BJ (cell line): ENCODE measurements at regions not wholly inside any gene's neighbourhood (a gene's known extent, or its start where the extent isn't known, plus 50 kb on each side); places are given as distances from the start of the nearest gene placed in this dataset.

Experiments
- CTCF ChIA-PET: fragments of 350-600 bp; formaldehyde crosslinking; extraction: SDS; loops from one replicate; lab custom pipeline; 2021; ENCODE audit warnings: antibody characterized with exemption, inconsistent platforms; lab: Yijun Ruan, JAX
- POLR2A ChIA-PET: fragments of 300-600 bp; sonication (Branson Sonifier 250); formaldehyde crosslinking; extraction: SDS; loops from one replicate; lab custom pipeline; 2021; ENCODE audit warnings: antibody characterized with exemption; lab: Charles Lee
- DNase-seq: peaks from one replicate; pipeline ENCODE4 v3.0.0-alpha.2; 2011; ENCODE audit warnings: low read depth
- H3K27me3 ChIP-seq: 2 replicates; pipeline ENCODE4 v1.6.0; 2011; ENCODE audit warnings: low read length; ENCODE audit not compliant: control insufficient read depth, insufficient read depth
- H3K36me3 ChIP-seq: 2 replicates; pipeline ENCODE4 v1.5.1; 2011; ENCODE audit warnings: low read length; ENCODE audit not compliant: control insufficient read depth, insufficient read depth
- H3K4me3 ChIP-seq: 2 replicates; pipeline ENCODE4 v1.5.1; 2011; ENCODE audit warnings: low read depth, mild to moderate bottlenecking, control low read depth, low read length
- TF ChIP-seq, protein P1 (sequence below): IDR thresholded peaks from 2 replicates; pipeline ENCODE4 v1.5.1; 2011; ENCODE audit warnings: low read depth, mild to moderate bottlenecking, control low read depth, inconsistent platforms, low read length, moderate library complexity; ENCODE audit not compliant: insufficient read depth

DNA sequence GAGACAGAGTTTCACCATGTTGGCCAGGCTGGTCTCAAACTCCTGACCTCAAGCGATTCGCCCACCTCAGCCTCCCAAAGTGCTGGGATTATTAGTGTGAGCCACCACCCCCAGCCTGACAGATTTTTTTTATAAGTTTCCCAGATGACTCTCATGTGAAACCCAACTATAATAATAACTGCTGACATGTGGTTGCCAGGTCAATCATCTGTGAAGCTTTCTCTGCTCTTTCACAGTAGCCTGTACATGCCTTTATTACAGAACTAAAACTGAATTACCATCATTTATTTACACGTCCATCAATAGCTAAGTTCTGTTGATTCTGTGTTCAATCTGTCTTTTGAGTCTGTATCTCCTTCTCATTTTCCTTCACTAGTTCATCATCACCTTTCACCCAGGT lies 218.5 kb downstream of the RPS29 start:
- DNase-seq, result no peak
- ChIA-PET POLR2A (no interaction called here), CTCF (interaction anchor here (0.6 kb wide), 1 partner anchor 118 kb away, joined by 3 read pairs; no protein-coding TSS in a partner anchor)
- Histone ChIP-seq H3K27me3 (no peaks in the 10 kb centered on the region), H3K36me3 (no peaks in the 10 kb centered on the region), H3K4me3 (no peak overlapping the region)
- TF ChIP-seq, protein P1, sequence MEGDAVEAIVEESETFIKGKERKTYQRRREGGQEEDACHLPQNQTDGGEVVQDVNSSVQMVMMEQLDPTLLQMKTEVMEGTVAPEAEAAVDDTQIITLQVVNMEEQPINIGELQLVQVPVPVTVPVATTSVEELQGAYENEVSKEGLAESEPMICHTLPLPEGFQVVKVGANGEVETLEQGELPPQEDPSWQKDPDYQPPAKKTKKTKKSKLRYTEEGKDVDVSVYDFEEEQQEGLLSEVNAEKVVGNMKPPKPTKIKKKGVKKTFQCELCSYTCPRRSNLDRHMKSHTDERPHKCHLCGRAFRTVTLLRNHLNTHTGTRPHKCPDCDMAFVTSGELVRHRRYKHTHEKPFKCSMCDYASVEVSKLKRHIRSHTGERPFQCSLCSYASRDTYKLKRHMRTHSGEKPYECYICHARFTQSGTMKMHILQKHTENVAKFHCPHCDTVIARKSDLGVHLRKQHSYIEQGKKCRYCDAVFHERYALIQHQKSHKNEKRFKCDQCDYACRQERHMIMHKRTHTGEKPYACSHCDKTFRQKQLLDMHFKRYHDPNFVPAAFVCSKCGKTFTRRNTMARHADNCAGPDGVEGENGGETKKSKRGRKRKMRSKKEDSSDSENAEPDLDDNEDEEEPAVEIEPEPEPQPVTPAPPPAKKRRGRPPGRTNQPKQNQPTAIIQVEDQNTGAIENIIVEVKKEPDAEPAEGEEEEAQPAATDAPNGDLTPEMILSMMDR, result no peak

DNA sequence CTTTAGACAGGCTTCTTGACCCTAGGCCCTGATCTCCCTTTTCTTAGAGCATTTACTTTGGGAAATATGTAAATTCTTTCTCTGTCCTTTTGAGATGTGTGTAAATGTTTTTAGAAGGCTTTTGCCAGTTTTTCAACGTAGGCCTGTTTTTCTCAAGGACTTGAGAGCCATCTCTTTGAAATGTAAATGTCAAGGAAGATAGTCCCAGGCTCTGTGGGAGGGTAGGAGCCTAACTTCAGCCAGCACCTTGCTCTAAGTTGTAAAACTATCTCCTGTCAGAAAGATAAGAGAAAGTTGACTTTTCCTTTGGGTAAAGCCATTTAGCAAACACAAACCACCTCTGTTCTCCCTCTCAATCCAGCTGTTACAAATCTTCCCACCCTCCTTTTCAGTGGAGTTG lies 219.8 kb downstream of the RPS29 start:
- TF ChIP-seq, protein P1, result no peak
- ChIA-PET CTCF (no interaction called here), POLR2A (no interaction called here)
- DNase-seq, result no peak
- H3K36me3 ChIP-seq, result no peaks in the 10 kb centered on the region
- H3K4me3 ChIP-seq, result no peak overlapping the region
- no peaks in the 10 kb centered on the region for H3K27me3 ChIP-seq

DNA sequence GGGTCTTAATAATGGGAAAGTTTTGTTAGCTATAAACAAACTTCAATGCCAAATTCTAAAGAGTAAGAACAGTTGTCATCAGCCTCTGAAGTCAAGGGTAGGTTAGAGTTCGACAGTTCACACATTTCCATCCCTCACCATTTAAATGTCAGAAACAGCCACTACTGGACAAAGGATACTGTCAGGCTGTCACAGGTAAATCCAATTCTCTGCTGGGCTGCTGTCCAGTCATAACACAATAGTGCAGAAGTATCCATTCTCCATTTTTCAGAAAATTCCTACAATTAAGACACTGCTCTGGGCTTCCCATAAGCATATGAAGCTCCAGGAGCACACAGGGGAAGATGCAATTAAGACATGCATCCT lies 221.4 kb downstream of the RPS29 start:
- CTCF ChIA-PET, result no interaction called here
- TF ChIP-seq, protein P1, result no peak
- no peaks in the 10 kb centered on the region for H3K27me3 ChIP-seq
- POLR2A ChIA-PET, result no interaction called here
- no peak for DNase-seq
- no peak overlapping the region for H3K4me3 ChIP-seq
- no peaks in the 10 kb centered on the region for H3K36me3 ChIP-seq

DNA sequence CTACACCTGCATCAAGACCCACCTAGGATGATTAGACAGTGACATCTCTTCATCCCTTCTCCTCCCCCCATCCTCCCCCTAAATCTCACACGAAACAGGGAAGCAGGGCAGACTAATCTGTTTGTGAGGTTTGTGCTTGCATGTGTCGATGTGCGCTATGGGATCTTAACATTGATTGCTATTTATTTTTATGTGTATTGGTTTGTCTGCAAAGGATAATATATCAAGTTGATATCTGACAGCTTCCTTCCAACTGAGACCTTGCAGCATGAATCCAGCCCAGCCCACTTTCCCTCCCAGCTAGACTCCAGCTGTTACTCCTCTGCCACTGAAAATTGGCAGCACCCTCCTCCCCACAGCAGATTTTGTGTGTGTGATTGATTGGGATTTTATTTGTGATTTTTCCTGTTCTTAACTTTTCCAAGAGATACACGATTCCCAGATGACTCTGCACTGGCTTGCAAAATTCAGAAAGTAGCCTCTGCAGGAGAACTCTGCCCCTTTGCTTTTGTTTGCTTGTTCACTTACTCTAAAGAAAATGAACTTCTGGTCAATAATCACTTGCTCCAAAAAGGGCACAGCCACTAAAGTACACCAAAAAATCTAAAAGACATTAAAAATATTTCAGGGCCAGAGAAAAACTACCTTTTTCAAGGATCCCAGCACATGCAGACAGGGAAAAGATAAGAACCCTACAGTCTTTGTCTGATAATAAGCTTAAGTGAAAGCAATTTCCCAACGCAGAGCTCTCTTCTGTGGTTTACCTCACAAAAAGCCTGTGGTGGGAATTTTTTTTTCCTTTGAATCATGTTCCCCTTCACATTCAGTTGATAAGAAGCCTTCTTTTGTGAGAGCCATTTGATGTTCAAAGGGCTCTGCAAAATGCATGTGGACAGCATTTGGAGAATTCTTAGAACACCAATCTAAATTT lies 222.1 kb downstream of the RPS29 start:
- ChIA-PET POLR2A (no interaction called here), CTCF (no interaction called here)
- no peak for DNase-seq
- no peak overlapping the region for H3K4me3 ChIP-seq
- no peaks in the 10 kb centered on the region for H3K27me3 ChIP-seq
- H3K36me3 ChIP-seq, result no peaks in the 10 kb centered on the region
- TF ChIP-seq, protein P1, result no peak

DNA sequence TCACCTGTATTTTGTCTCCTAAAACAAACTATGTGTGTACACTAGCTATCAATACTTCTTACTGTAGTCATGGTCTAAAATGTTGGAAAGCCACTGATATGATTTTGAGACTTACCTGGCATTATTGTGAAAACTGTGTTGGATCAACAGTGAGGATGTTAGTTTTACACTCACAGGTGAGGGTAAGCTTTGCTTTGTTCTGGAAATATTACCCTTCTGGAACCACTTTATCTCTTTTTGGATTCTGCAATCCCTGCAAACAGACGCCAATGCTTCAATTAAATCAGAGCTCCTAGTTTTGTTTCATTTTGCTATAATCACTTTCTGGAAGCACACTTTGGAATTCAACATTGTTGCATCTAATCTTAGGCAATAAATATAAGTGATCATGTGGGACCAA lies 223.3 kb downstream of the RPS29 start:
- TF ChIP-seq, protein P1, result no peak
- ChIA-PET CTCF (no interaction called here), POLR2A (no interaction called here)
- Histone ChIP-seq H3K27me3 (no peaks in the 10 kb centered on the region), H3K36me3 (no peaks in the 10 kb centered on the region), H3K4me3 (no peak overlapping the region)
- DNase-seq, result no peak
